Esophagus muscularis mucosa (tissue), 4 donors: ENCODE measurements at regions not wholly inside any gene's neighbourhood (a gene's known extent, or its start where the extent isn't known, plus 50 kb on each side); places are given as distances from the start of the nearest gene placed in this dataset.

Experiments
- EP300 ChIP-seq: sonication (generic); formaldehyde crosslinking; IDR thresholded peaks from one replicate; pipeline ENCODE4 v1.6.1; 2017; ENCODE audit warnings: antibody characterized with exemption
- POLR2A ChIP-seq: fragments of 450-650 bp; IDR thresholded peaks from one replicate; pipeline ENCODE4 v1.6.1; 2017; ENCODE audit warnings: antibody characterized with exemption, moderate library complexity, mild to moderate bottlenecking, low read depth
- POLR2AphosphoS5 ChIP-seq, 2 donors: sonication (generic); formaldehyde crosslinking; IDR thresholded peaks; one replicate each; pipeline ENCODE4 v1.6.1; 2017; ENCODE audit warnings: antibody characterized with exemption in 2 of 2
- TF ChIP-seq, protein P1 (sequence below), 3 experiments: fragments of 200-600 bp in 2 of 3; fragments of 450-650 bp in 1 of 3; sonication (generic) in 2 of 3; IDR thresholded peaks; one replicate each; pipeline ENCODE4 v1.5.1; 2017 to 2019; ENCODE audit warnings: antibody characterized with exemption in 3 of 3, mild to moderate bottlenecking in 2 of 3, moderate library complexity in 1 of 3

DNA sequence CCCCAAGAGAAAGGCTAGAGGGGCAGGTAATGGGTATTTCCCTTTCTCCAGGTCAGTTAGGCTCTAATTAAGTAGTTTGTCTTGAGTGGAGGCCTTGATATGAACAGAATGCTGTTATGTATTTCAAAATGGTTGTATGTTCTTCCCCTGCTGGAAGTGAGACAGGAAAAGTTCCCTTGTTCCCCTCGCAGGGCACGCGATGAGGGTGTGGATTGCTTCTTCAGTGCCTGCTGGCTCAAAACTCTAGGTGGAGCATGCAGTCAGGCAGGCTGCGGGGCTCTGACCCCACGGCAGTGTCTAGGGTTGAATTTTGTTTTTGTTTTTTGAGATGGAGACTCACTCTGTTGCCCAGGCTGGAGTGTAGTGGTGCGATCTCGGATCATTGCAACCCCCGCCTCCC is 110.4 kb upstream of the XIST start:
- TF ChIP-seq POLR2A (no peak), EP300 (no peak), POLR2AphosphoS5 (IDR thresholded peaks at IDR 0.05) (no peak)
- TF ChIP-seq, protein P1, sequence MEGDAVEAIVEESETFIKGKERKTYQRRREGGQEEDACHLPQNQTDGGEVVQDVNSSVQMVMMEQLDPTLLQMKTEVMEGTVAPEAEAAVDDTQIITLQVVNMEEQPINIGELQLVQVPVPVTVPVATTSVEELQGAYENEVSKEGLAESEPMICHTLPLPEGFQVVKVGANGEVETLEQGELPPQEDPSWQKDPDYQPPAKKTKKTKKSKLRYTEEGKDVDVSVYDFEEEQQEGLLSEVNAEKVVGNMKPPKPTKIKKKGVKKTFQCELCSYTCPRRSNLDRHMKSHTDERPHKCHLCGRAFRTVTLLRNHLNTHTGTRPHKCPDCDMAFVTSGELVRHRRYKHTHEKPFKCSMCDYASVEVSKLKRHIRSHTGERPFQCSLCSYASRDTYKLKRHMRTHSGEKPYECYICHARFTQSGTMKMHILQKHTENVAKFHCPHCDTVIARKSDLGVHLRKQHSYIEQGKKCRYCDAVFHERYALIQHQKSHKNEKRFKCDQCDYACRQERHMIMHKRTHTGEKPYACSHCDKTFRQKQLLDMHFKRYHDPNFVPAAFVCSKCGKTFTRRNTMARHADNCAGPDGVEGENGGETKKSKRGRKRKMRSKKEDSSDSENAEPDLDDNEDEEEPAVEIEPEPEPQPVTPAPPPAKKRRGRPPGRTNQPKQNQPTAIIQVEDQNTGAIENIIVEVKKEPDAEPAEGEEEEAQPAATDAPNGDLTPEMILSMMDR (IDR thresholded peaks at IDR 0.05), result no peak
